ENCODE measurements at regions not wholly inside any gene's neighbourhood (a gene's known extent, or its start where the extent isn't known, plus 50 kb on each side); places are given as distances from the start of the nearest gene placed in this dataset.

DNA sequence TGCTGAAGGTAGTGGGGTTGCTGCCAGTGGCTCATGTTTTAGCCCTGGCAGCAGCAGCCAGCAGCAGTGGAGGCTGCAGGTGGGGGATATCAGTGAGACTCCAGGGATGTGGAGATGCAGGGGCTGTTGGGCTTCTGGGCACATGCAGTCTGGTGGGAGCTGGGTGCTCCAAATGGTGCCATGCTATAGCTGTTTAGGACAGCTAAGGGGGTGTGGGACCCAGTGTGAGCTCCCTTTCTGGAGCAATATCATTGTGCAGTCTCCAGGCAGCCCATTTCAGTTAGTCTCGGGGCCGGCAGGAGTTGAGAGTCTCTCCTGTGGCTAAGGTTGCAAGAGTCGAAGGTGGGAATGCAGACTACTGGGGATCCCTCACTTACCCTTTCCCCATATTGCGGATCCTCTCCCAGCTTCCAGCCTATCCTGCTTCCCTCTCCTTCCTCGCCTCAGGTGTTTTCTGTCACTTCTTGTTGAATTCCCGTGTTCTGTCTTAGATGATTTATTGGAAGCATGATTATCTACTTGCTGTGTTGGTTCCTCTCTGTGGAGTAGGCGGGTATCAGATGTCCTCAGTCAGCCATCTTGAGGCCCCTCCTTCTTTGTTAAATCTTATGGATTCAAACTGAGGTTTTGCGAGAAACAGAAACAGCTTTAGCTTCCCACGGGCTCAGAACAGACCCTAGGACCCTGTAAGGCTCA, 112.0 kb downstream of the FAM43A start:
- Histone ChIP-seq H3K27me3 (ENCODE audit: insufficient read depth, low read length) (peaks cover 20% of the 10 kb centered on the region), H3K4me1 (ENCODE audit: insufficient read depth, low read length) (no peaks in the 10 kb centered on the region), H3K79me2 (ENCODE audit: insufficient read depth, low read length) (no peaks in the 10 kb centered on the region), H3K27ac (ENCODE audit: low read depth, low read length) (no peak overlapping the region), H3K4me2 (ENCODE audit: insufficient read depth, low read length) (no peak overlapping the region), H3K4me3 (ENCODE audit: insufficient read depth, low read length) (no peak overlapping the region), H3K9me3 (ENCODE audit: low read depth, low read length) (no peaks in the 10 kb centered on the region), H3K36me3 (ENCODE audit: insufficient read depth, low read length) (no peaks in the 10 kb centered on the region), H2AFZ (ENCODE audit: low read length) (no peak overlapping the region), H4K20me1 (ENCODE audit: insufficient read depth, low read length) (no peaks in the 10 kb centered on the region)
- no peak for DNase-seq (ENCODE audit: insufficient read length, low spot score, missing footprints)
- TF ChIP-seq CTCF (IDR thresholded peaks at IDR 0.05; ENCODE audit: extremely low read depth, low read depth, low read length) = no peak

DNA sequence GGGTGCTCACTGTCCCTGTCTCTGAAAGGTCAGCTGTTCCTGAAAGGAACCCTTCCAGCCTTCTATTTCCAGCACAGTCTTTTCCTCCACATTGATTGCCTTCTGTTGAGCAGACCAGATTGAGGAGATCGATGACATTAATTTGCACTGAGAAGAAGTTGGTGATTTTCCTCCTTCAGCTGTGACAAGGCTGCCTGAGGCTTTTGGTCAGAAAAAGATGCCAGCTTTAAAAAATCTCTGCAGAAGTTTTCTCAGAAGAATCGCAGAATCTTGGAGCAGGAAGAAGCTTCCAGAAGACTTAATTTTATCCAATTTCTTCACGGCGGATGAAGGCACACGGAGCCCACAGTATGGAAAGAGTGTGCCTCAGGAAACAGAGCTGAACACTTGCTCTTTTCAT, 112.8 kb downstream of the FAM43A start:
- Histone ChIP-seq H3K4me2 (ENCODE audit: insufficient read depth, low read length) (no peak overlapping the region), H3K79me2 (ENCODE audit: insufficient read depth, low read length) (no peaks in the 10 kb centered on the region), H3K27me3 (ENCODE audit: insufficient read depth, low read length) (peaks cover 21% of the 10 kb centered on the region), H3K4me3 (ENCODE audit: insufficient read depth, low read length) (no peak overlapping the region), H3K27ac (ENCODE audit: low read depth, low read length) (no peak overlapping the region), H3K4me1 (ENCODE audit: insufficient read depth, low read length) (no peaks in the 10 kb centered on the region), H2AFZ (ENCODE audit: low read length) (no peak overlapping the region), H3K36me3 (ENCODE audit: insufficient read depth, low read length) (no peaks in the 10 kb centered on the region), H3K9me3 (ENCODE audit: low read depth, low read length) (no peaks in the 10 kb centered on the region), H4K20me1 (ENCODE audit: insufficient read depth, low read length) (no peaks in the 10 kb centered on the region)
- DNase-seq (ENCODE audit: insufficient read length, low spot score, missing footprints) = no peak
- no peak for TF ChIP-seq CTCF (IDR thresholded peaks at IDR 0.05; ENCODE audit: extremely low read depth, low read depth, low read length)

- Histone ChIP-seq H3K27me3 (ENCODE audit: insufficient read depth, low read length) (peaks cover 28% of the 10 kb centered on the region), H4K20me1 (ENCODE audit: insufficient read depth, low read length) (no peaks in the 10 kb centered on the region), H3K4me2 (ENCODE audit: insufficient read depth, low read length) (no peak overlapping the region), H2AFZ (ENCODE audit: low read length) (no peak overlapping the region), H3K79me2 (ENCODE audit: insufficient read depth, low read length) (no peaks in the 10 kb centered on the region), H3K4me1 (ENCODE audit: insufficient read depth, low read length) (no peaks in the 10 kb centered on the region), H3K4me3 (ENCODE audit: insufficient read depth, low read length) (no peak overlapping the region), H3K27ac (ENCODE audit: low read depth, low read length) (no peak overlapping the region), H3K36me3 (ENCODE audit: insufficient read depth, low read length) (no peaks in the 10 kb centered on the region), H3K9me3 (ENCODE audit: low read depth, low read length) (no peaks in the 10 kb centered on the region)
- no peak for DNase-seq (ENCODE audit: insufficient read length, low spot score, missing footprints)
- TF ChIP-seq CTCF (IDR thresholded peaks at IDR 0.05; ENCODE audit: extremely low read depth, low read depth, low read length) = no peak
Measured at GRCh38 chr3:194800002-194800401, 114.3 kb downstream of the FAM43A start.

DNA sequence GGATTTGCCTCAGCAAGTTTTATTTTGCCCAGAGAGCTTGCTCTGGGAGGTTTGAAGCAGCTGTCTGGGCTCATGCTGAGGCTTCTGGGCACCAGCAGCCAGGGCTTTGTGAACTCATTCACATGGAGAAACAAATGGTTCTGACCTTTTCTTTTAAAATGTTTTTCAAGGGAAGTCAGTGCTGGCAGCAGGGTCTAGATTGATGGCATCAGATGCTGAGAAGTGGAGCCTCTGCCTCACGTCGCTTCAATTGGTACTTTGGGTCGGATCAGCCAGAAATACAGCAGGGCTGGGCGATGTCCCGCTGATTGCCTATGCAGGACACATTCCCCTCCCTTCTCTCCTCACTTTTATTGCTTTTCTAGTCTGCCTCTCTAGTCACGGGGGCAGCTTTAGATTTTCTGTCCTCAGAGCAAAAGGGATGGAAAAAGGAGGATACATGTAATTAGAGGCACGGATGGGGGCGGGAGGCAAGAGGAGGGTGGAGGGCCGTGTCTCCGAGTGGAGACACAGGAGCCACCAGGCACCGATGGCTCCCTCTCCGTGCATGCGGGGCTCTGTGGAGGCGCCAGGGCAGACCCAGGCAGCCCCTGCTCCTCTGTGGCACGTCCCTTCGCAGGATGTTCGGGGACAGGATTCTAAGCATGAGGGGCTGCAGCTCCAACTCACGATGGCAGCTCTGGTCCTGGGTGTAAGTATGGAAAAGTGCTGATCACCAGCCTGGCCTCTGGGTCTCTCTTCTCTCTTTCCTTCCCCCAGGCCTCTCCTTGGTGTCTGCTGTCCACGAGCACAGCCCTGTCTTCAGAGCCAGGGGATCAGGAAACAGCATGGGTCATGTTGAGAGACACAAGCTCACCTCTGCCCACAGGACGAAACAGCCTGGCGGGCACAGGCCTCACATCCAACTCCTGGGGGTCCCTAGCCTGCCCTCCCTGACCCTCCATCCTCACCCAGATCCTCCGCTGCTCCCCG, 116.1 kb downstream of the FAM43A start:
- H3K36me3 ChIP-seq (ENCODE audit: insufficient read depth, low read length) = no peaks in the 10 kb centered on the region
- no peaks in the 10 kb centered on the region for H4K20me1 ChIP-seq (ENCODE audit: insufficient read depth, low read length)
- H3K4me3 ChIP-seq (ENCODE audit: insufficient read depth, low read length) = no peak overlapping the region
- no peak for TF ChIP-seq CTCF (IDR thresholded peaks at IDR 0.05; ENCODE audit: extremely low read depth, low read depth, low read length)
- no peak overlapping the region for H2AFZ ChIP-seq (ENCODE audit: low read length)
- no peaks in the 10 kb centered on the region for H3K79me2 ChIP-seq (ENCODE audit: insufficient read depth, low read length)
- no peaks in the 10 kb centered on the region for H3K9me3 ChIP-seq (ENCODE audit: low read depth, low read length)
- H3K27ac ChIP-seq (ENCODE audit: low read depth, low read length) = no peak overlapping the region
- no peaks in the 10 kb centered on the region for H3K4me1 ChIP-seq (ENCODE audit: insufficient read depth, low read length)
- peaks cover 28% of the 10 kb centered on the region for H3K27me3 ChIP-seq (ENCODE audit: insufficient read depth, low read length)
- DNase-seq (ENCODE audit: insufficient read length, low spot score, missing footprints) = peak; percentile 52
- no peak overlapping the region for H3K4me2 ChIP-seq (ENCODE audit: insufficient read depth, low read length)
